Prostate gland (tissue), 2 donors: ENCODE measurements at regions not wholly inside any gene's neighbourhood (a gene's known extent, or its start where the extent isn't known, plus 50 kb on each side); places are given as distances from the start of the nearest gene placed in this dataset.

Source experiments
- POLR2A ChIP-seq: fragments of 450-650 bp; IDR thresholded peaks from one replicate; pipeline ENCODE4 v1.6.1; 2016; ENCODE audit warnings: antibody characterized with exemption, mild to moderate bottlenecking
- TF ChIP-seq, protein P1 (sequence below), 4 experiments: fragments of 200-600 bp in 2 of 4; fragments of 450-650 bp in 2 of 4; sonication (generic) in 2 of 4; IDR thresholded peaks; 1 replicate in 3 of 4; 2 replicates in 1 of 4; pipeline ENCODE4 v1.5.1; 2016 to 2019; ENCODE audit warnings: antibody characterized with exemption in 4 of 4, mild to moderate bottlenecking in 2 of 4, moderate library complexity in 2 of 4

DNA sequence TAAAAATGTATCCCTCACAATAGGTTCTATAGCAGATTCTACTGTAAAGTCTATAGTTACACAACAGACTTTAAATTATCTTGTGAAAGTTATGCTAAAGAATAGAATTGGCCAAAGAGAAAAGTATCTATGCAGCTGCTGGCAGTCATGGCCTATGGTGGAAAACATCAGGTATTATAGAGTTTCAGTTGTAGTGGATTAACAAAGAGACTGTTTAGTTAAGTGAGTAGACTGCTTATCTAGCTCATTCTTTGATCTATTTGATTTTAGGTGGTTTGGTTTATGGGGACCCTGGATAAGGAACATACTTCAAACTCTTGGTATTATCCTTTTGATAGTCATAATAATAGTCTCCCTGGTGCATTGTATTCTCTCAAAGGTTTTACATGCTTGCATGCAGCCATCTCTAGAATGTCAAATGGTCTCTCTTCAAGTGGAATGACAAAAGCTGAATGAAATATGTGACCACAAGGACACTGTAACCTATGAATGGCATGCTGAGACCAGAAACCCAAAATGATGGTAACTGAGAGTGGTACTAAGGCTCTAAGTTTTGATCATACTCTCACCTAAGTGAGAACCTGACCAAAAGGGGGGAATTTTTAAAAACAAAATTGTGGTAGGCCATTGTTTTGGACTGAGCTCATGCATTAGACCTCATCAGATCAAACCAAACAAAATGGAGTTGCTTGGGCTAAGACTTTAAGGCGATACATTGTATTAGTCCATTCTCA, 54.9 kb upstream of the NAMPT start:
- TF ChIP-seq, protein P1, sequence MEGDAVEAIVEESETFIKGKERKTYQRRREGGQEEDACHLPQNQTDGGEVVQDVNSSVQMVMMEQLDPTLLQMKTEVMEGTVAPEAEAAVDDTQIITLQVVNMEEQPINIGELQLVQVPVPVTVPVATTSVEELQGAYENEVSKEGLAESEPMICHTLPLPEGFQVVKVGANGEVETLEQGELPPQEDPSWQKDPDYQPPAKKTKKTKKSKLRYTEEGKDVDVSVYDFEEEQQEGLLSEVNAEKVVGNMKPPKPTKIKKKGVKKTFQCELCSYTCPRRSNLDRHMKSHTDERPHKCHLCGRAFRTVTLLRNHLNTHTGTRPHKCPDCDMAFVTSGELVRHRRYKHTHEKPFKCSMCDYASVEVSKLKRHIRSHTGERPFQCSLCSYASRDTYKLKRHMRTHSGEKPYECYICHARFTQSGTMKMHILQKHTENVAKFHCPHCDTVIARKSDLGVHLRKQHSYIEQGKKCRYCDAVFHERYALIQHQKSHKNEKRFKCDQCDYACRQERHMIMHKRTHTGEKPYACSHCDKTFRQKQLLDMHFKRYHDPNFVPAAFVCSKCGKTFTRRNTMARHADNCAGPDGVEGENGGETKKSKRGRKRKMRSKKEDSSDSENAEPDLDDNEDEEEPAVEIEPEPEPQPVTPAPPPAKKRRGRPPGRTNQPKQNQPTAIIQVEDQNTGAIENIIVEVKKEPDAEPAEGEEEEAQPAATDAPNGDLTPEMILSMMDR (IDR thresholded peaks at IDR 0.05): no peak
- TF ChIP-seq POLR2A: no peak
